ENCODE measurements at regions not wholly inside any gene's neighbourhood (a gene's known extent, or its start where the extent isn't known, plus 50 kb on each side); places are given as distances from the start of the nearest gene placed in this dataset.

DNA sequence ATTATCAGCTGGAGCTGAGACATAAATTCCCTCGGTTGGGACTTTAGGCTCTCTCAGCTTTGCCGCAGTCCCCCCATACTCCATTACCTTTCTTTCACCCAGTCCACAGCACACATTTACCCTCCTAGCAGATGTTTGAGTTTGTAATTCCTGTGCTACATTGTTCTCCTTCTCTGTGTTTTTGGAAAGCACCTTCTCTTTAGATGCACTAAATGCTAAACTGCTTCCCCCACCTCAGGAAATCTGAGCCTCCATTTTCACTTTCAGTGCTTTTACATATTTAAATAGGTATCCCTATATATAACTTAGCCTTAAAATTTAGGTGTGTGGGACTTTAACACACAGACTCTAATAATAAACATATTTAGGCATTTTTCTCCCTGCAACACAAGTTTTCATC, 356.9 kb downstream of the NFIB start:
- H3K9me3 Mint-ChIP-seq, result no peaks in the 10 kb centered on the region
- TF ChIP-seq, protein P1, sequence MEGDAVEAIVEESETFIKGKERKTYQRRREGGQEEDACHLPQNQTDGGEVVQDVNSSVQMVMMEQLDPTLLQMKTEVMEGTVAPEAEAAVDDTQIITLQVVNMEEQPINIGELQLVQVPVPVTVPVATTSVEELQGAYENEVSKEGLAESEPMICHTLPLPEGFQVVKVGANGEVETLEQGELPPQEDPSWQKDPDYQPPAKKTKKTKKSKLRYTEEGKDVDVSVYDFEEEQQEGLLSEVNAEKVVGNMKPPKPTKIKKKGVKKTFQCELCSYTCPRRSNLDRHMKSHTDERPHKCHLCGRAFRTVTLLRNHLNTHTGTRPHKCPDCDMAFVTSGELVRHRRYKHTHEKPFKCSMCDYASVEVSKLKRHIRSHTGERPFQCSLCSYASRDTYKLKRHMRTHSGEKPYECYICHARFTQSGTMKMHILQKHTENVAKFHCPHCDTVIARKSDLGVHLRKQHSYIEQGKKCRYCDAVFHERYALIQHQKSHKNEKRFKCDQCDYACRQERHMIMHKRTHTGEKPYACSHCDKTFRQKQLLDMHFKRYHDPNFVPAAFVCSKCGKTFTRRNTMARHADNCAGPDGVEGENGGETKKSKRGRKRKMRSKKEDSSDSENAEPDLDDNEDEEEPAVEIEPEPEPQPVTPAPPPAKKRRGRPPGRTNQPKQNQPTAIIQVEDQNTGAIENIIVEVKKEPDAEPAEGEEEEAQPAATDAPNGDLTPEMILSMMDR (IDR thresholded peaks at IDR 0.05), result no peak
- no peak overlapping the region for H3K4me3 Mint-ChIP-seq
- H3K27ac Mint-ChIP-seq, result no peak overlapping the region
- no peaks in the 10 kb centered on the region for H3K36me3 Mint-ChIP-seq (ENCODE audit: low read depth)
- H3K4me1 Mint-ChIP-seq (ENCODE audit: low read depth), result no peaks in the 10 kb centered on the region
- peaks cover 15% of the 10 kb centered on the region; the same call in 1 of the 2 replicates for H3K27me3 Mint-ChIP-seq (ENCODE audit: insufficient read depth)
- DNase-seq, result no peak

DNA sequence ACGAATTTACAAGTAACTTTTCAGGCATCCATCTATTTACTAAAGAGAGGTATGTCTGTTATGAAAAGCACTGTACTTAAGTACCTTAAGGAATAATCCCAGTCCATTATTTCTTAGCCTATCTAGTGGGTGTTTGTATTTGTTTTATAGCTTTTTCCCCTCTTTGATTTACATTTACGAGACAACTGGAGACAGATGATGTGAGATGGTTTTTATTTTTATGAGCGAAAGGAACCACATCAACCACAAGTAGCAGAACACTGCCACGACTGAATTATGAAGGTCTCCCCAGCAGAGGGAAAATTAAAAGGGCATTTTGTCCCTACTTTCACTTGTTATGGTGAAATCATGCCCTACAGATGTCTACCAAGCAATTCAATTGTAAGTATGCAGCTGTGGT, 357.8 kb downstream of the NFIB start:
- TF ChIP-seq, protein P1 (IDR thresholded peaks at IDR 0.05), result no peak
- H3K27me3 Mint-ChIP-seq (ENCODE audit: insufficient read depth), result peaks cover 11% of the 10 kb centered on the region; the same call in 1 of the 2 replicates
- H3K4me1 Mint-ChIP-seq (ENCODE audit: low read depth), result no peaks in the 10 kb centered on the region
- no peaks in the 10 kb centered on the region for H3K36me3 Mint-ChIP-seq (ENCODE audit: low read depth)
- peak; percentile 1 for DNase-seq
- no peaks in the 10 kb centered on the region for H3K9me3 Mint-ChIP-seq
- no peak overlapping the region for H3K4me3 Mint-ChIP-seq
- no peak overlapping the region for H3K27ac Mint-ChIP-seq

DNA sequence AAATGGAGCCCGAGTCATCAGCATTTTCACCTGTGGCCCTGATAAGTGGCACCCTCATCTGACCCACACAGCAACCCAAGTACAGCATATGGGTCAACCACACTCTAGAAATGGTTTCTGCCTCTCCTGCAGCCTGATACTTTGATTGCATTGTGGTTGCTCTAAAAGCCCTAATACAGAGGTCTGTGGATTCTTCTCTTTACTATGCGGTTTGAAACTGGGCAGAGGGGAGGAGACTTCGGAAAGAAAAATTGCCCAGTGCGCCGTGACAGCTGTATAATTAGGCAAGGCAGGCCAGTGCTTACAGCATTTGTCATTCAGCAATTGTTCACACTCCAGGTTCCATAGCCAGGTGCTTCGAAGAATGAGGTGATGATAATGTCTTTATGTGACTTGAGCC, 361.0 kb downstream of the NFIB start:
- no peaks in the 10 kb centered on the region for H3K4me1 Mint-ChIP-seq (ENCODE audit: low read depth)
- no peak overlapping the region for H3K27ac Mint-ChIP-seq
- DNase-seq, result no peak
- peaks cover 11% of the 10 kb centered on the region; the same call in 1 of the 2 replicates for H3K27me3 Mint-ChIP-seq (ENCODE audit: insufficient read depth)
- H3K36me3 Mint-ChIP-seq (ENCODE audit: low read depth), result no peaks in the 10 kb centered on the region
- no peak overlapping the region for H3K4me3 Mint-ChIP-seq
- TF ChIP-seq, protein P1 (IDR thresholded peaks at IDR 0.05), result no peak
- no peaks in the 10 kb centered on the region for H3K9me3 Mint-ChIP-seq

DNA sequence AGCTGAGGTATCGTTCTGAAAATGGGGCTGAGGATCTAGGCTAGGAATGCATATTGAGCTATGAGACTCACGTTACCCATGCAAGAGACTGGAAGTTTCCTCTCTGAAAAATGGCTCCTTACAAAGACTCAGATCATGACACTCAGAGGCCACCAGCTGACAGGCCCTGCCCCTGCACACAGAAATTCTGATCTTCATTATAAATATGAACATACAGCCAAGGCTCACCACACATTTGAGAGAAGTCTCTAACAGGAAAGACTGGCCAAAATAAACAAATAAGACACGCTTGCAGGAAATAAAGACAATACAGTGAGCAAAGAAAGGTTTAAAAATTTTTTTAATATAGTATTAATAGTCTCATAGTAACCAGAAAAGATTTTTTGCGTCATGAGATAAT, 365.9 kb downstream of the NFIB start:
- no peak overlapping the region for H3K4me3 Mint-ChIP-seq
- H3K27me3 Mint-ChIP-seq (ENCODE audit: insufficient read depth), result peaks cover 3% of the 10 kb centered on the region; the same call in 1 of the 2 replicates
- TF ChIP-seq, protein P1 (IDR thresholded peaks at IDR 0.05), result no peak
- peaks cover 10% of the 10 kb centered on the region for H3K4me1 Mint-ChIP-seq (ENCODE audit: low read depth)
- no peak for DNase-seq
- no peaks in the 10 kb centered on the region for H3K9me3 Mint-ChIP-seq
- H3K27ac Mint-ChIP-seq, result no peak overlapping the region
- no peaks in the 10 kb centered on the region for H3K36me3 Mint-ChIP-seq (ENCODE audit: low read depth)

DNA sequence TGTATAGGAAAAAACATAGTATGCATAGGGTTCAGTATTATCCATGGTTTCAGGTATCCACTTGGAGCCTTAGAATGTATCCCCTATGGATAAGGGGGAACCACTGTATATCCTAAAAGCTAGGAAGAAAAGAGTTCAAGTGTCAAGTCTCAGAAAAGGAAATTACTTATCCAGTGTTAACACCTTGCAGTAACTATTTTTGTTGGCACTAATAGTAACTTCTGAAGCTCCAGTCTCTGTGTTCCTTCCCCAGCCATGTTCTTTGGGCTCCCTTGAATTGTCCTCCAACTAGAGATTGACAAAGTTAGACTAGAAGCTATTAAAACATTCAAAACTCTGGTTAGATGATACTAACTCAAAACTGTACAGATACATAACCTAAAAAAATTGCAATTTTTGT, 370.8 kb downstream of the NFIB start:
- Mint-ChIP-seq H3K27me3 (ENCODE audit: insufficient read depth) (no peaks in the 10 kb centered on the region), H3K4me3 (no peak overlapping the region), H3K36me3 (ENCODE audit: low read depth) (no peaks in the 10 kb centered on the region), H3K9me3 (no peaks in the 10 kb centered on the region), H3K27ac (no peak overlapping the region), H3K4me1 (ENCODE audit: low read depth) (peaks cover 56% of the 10 kb centered on the region)
- TF ChIP-seq, protein P1 (IDR thresholded peaks at IDR 0.05), result no peak
- DNase-seq, result no peak

DNA sequence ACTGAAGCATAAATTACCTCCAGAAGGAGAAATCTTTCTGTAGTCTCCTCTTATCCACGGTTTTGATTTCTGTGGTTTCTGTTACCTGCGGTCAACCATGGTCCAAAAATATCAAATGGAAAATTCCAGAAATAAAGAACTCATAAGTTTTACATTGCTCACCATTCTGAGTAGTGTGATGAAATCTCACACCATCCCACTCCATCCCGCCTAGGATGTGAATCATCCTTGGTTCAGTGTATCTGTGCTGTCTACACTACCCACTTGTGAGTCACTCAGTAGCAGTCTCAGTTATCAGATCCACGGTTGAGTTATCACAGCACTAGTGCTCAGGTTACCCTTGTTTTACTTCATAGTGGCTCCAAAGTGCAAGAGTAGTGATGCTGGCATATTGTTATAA, 371.2 kb downstream of the NFIB start:
- Mint-ChIP-seq H3K27ac (peak overlapping the region; percentile 80), H3K27me3 (ENCODE audit: insufficient read depth) (no peaks in the 10 kb centered on the region), H3K4me3 (peak overlapping the region; percentile 78), H3K36me3 (ENCODE audit: low read depth) (no peaks in the 10 kb centered on the region), H3K9me3 (no peaks in the 10 kb centered on the region), H3K4me1 (ENCODE audit: low read depth) (peaks cover 60% of the 10 kb centered on the region)
- peak; percentile 94 for DNase-seq
- TF ChIP-seq, protein P1 (IDR thresholded peaks at IDR 0.05), result no peak
